ENCODE measurements at regions not wholly inside any gene's neighbourhood (a gene's known extent, or its start where the extent isn't known, plus 50 kb on each side); places are given as distances from the start of the nearest gene placed in this dataset.

- DNase-seq (ENCODE audit: low read depth) = peak; percentile 16
- TF ChIP-seq CTCF (IDR thresholded peaks at IDR 0.05; ENCODE audit: insufficient read depth, low read depth, low read length) = no peak
- no peak overlapping the region for H3K4me3 ChIP-seq (ENCODE audit: low read depth, low read length)
Observed at GRCh38 chr1:68973459-68974244, 476.8 kb upstream of the DEPDC1 start.

- DNase-seq (ENCODE audit: low read depth) = no peak
- H3K4me3 ChIP-seq (ENCODE audit: low read depth, low read length) = no peak overlapping the region
- TF ChIP-seq CTCF (IDR thresholded peaks at IDR 0.05; ENCODE audit: insufficient read depth, low read depth, low read length) = no peak
Observed at GRCh38 chr1:68974447-68974846, 477.6 kb upstream of the DEPDC1 start.

GRCh38 chr1:68975212-68975933 lies 478.5 kb upstream of the DEPDC1 start:
- no peak overlapping the region for H3K4me3 ChIP-seq (ENCODE audit: low read depth, low read length)
- DNase-seq (ENCODE audit: low read depth) = no peak
- TF ChIP-seq CTCF (IDR thresholded peaks at IDR 0.05; ENCODE audit: insufficient read depth, low read depth, low read length) = no peak

- no peak for TF ChIP-seq CTCF (IDR thresholded peaks at IDR 0.05; ENCODE audit: insufficient read depth, low read depth, low read length)
- H3K4me3 ChIP-seq (ENCODE audit: low read depth, low read length) = no peak overlapping the region
- DNase-seq (ENCODE audit: low read depth) = no peak
Observed at GRCh38 chr1:68976916-68977610, 480.2 kb upstream of the DEPDC1 start.

GRCh38 chr1:68979891-68980290 lies 483.0 kb upstream of the DEPDC1 start:
- H3K4me3 ChIP-seq (ENCODE audit: low read depth, low read length) = no peak overlapping the region
- DNase-seq (ENCODE audit: low read depth) = no peak
- no peak for TF ChIP-seq CTCF (IDR thresholded peaks at IDR 0.05; ENCODE audit: insufficient read depth, low read depth, low read length)

- H3K4me3 ChIP-seq (ENCODE audit: low read depth, low read length) = no peak overlapping the region
- no peak for DNase-seq (ENCODE audit: low read depth)
- TF ChIP-seq CTCF (IDR thresholded peaks at IDR 0.05; ENCODE audit: insufficient read depth, low read depth, low read length) = no peak
Observed at GRCh38 chr1:68984289-68984688, 487.4 kb upstream of the DEPDC1 start.
